Bronchial epithelial cell (primary cell): ENCODE measurements at regions not wholly inside any gene's neighbourhood (a gene's known extent, or its start where the extent isn't known, plus 50 kb on each side); places are given as distances from the start of the nearest gene placed in this dataset.

Experiments
- DNase-seq: peaks from one replicate; pipeline ENCODE4 v3.0.0-alpha.2; 2010; ENCODE audit warnings: low read depth
- FAIRE-seq: peaks from 2 replicates; lab custom pipeline; 2011; peaks lifted over from hg19 to GRCh38; lab: Jason Lieb, UNC
- H3K27me3 ChIP-seq: 2 replicates; pipeline ENCODE4 v1.5.1; 2011; ENCODE audit warnings: low read length; ENCODE audit not compliant: control insufficient read depth, insufficient read depth
- H3K36me3 ChIP-seq: 2 replicates; pipeline ENCODE4 v1.5.1; 2011; ENCODE audit warnings: low read length; ENCODE audit not compliant: control insufficient read depth, insufficient read depth
- H3K4me3 ChIP-seq: 2 replicates; pipeline ENCODE4 v1.5.1; 2011; ENCODE audit warnings: mild to moderate bottlenecking, low read depth, low read length, control low read depth
- CTCF ChIP-seq: IDR thresholded peaks from 2 replicates; pipeline ENCODE4 v1.5.1; 2011; ENCODE audit warnings: mild to moderate bottlenecking, moderate library complexity, low read length, control low read depth, inconsistent platforms; ENCODE audit not compliant: insufficient read depth, severe bottlenecking

GRCh38 chr7:25861601-25862260 lies 290.3 kb upstream of the NFE2L3 start:
- H3K27me3 ChIP-seq = peaks cover 5% of the 10 kb centered on the region
- FAIRE-seq (no peak), DNase-seq (no peak)
- H3K36me3 ChIP-seq = no peaks in the 10 kb centered on the region
- TF ChIP-seq CTCF = no peak
- peak overlapping the region; percentile 19 for H3K4me3 ChIP-seq

- Histone ChIP-seq H3K27me3 (peaks cover 5% of the 10 kb centered on the region), H3K4me3 (no peak overlapping the region), H3K36me3 (no peaks in the 10 kb centered on the region)
- DNase-seq (peak; percentile 100), FAIRE-seq (peak; percentile 94)
- TF ChIP-seq CTCF = no peak
Observed at GRCh38 chr7:25862261-25863004, 289.6 kb upstream of the NFE2L3 start.

- peaks cover 7% of the 10 kb centered on the region for H3K27me3 ChIP-seq
- no peak overlapping the region for H3K4me3 ChIP-seq
- no peak for TF ChIP-seq CTCF
- DNase-seq = no peak
- H3K36me3 ChIP-seq = no peaks in the 10 kb centered on the region
- FAIRE-seq = no peak
Observed at GRCh38 chr7:25863005-25863728, 288.8 kb upstream of the NFE2L3 start.

GRCh38 chr7:25863729-25864110 lies 288.3 kb upstream of the NFE2L3 start:
- H3K27me3 ChIP-seq = peaks cover 7% of the 10 kb centered on the region
- no peak for FAIRE-seq

GRCh38 chr7:25864511-25864910 lies 287.5 kb upstream of the NFE2L3 start:
- H3K27me3 ChIP-seq = peaks cover 9% of the 10 kb centered on the region
- DNase-seq (no peak), FAIRE-seq (no peak)
- no peak for TF ChIP-seq CTCF
- no peaks in the 10 kb centered on the region for H3K36me3 ChIP-seq
- no peak overlapping the region for H3K4me3 ChIP-seq

More at GRCh38 chr7:25863729-25864110, 288.3 kb upstream of the NFE2L3 start:
- DNase-seq = no peak
- TF ChIP-seq CTCF = no peak
- H3K4me3 ChIP-seq = no peak overlapping the region
- no peaks in the 10 kb centered on the region for H3K36me3 ChIP-seq
